Neural progenitor cell (in vitro differentiated cells): ENCODE measurements at regions not wholly inside any gene's neighbourhood (a gene's known extent, or its start where the extent isn't known, plus 50 kb on each side); places are given as distances from the start of the nearest gene placed in this dataset.

ENCODE experiments used
- CTCF ChIP-seq: fragments of 200-600 bp; sonication (generic); IDR thresholded peaks from 2 replicates; pipeline ENCODE4 v1.5.1; 2017; ENCODE audit warnings: antibody characterized with exemption, mild to moderate bottlenecking
- EZH2 ChIP-seq: fragments of 200-600 bp; sonication (generic); IDR thresholded peaks from 2 replicates; pipeline ENCODE4 v1.6.1; 2017; ENCODE audit warnings: antibody characterized with exemption, mild to moderate bottlenecking, moderate library complexity
- EZH2phosphoT487 ChIP-seq: fragments of 200-600 bp; sonication (generic); IDR thresholded peaks from 2 replicates; pipeline ENCODE4 v1.6.1; 2017; ENCODE audit warnings: antibody characterized with exemption

GRCh38 chr2:120990451-120990871 lies 254.8 kb downstream of the GLI2 start:
- no peak for TF ChIP-seq EZH2
- no peak for TF ChIP-seq CTCF
- no peak for TF ChIP-seq EZH2phosphoT487
